ENCODE measurements at regions not wholly inside any gene's neighbourhood (a gene's known extent, or its start where the extent isn't known, plus 50 kb on each side); places are given as distances from the start of the nearest gene placed in this dataset.
A peak's percentile ranks its signal among the peaks of the same experiment; 100 is the strongest.

GRCh38 chr20:22411627-22412450, 172.5 kb downstream of the FOXA2 start (continued):
- TF ChIP-seq ZNF512 (tag; IDR thresholded peaks at IDR 0.05), result no peak
- no peak for TF ChIP-seq TEAD2 (tag; IDR thresholded peaks at IDR 0.05)
- TF ChIP-seq ZNF740 (CRISPR knock-in tag; IDR thresholded peaks at IDR 0.05), result no peak
- TF ChIP-seq ZNF740 (tag; IDR thresholded peaks at IDR 0.05), result no peak; a peak in 1 of 4 replicates
- TF ChIP-seq CUX1 (CRISPR knock-in tag; IDR thresholded peaks at IDR 0.05), result 0 out of 2 replicates have a peak, but pooled peaks have one; percentile 51
- TF ChIP-seq KAT2B (IDR thresholded peaks at IDR 0.05; ENCODE audit: low read depth, low read length), result no peak
- TF ChIP-seq NRF1 (conservative IDR thresholded peaks at IDR 0.05 in 1 of 2, IDR thresholded peaks at IDR 0.05 in 1 of 2), result 0 out of 4 replicates have a peak, but pooled peaks of 1 of the 2 experiments have one; percentile 8
- peak; percentile 66 for TF ChIP-seq ETV1 (tag; conservative IDR thresholded peaks at IDR 0.05; ENCODE audit: low read depth)
- TF ChIP-seq ZNF780A (CRISPR knock-in tag; IDR thresholded peaks at IDR 0.05), result no peak
- TF ChIP-seq FOXP4 (CRISPR knock-in tag; IDR thresholded peaks at IDR 0.05; ENCODE audit: borderline replicate concordance), result no peak
- TF ChIP-seq MBD2 (IDR thresholded peaks at IDR 0.05; ENCODE audit: borderline replicate concordance, low read depth), result peak; percentile 56
- TF ChIP-seq ZBTB2 (IDR thresholded peaks at IDR 0.05), result 0 out of 2 replicates have a peak, but pooled peaks have one; percentile 26
- TF ChIP-seq HNRNPK (IDR thresholded peaks at IDR 0.05; ENCODE audit: low read depth, low read length, poor library complexity, severe bottlenecking), result no peak
- peak; percentile 89 for TF ChIP-seq EP300 (IDR thresholded peaks at IDR 0.05; ENCODE audit: low read length)
- TF ChIP-seq HEY1 (CRISPR knock-in tag; IDR thresholded peaks at IDR 0.05; ENCODE audit: borderline replicate concordance), result no peak

Measured in K562 (cell line).